HUES6 (cell line): ENCODE measurements at regions not wholly inside any gene's neighbourhood (a gene's known extent, or its start where the extent isn't known, plus 50 kb on each side); places are given as distances from the start of the nearest gene placed in this dataset.
"Not testable (repeated sequence)": the region's sequence is repeated elsewhere in the genome, so short reads cannot be mapped to it uniquely, and the experiment has no call there.

ENCODE experiments used
- H3K27ac ChIP-seq: 2 replicates; pipeline ENCODE4 v1.7.0; 2013; ENCODE audit warnings: low read depth, mild to moderate bottlenecking, low read length, inconsistent platforms
- H3K27me3 ChIP-seq: 2 replicates; pipeline ENCODE4 v1.6.1; 2013; ENCODE audit warnings: low read length; ENCODE audit not compliant: control insufficient read depth, insufficient read depth
- H3K36me3 ChIP-seq: 2 replicates; pipeline ENCODE4 v1.6.1; 2013; ENCODE audit warnings: low read length; ENCODE audit not compliant: control insufficient read depth, insufficient read depth
- H3K4me1 ChIP-seq: 2 replicates; pipeline ENCODE4 v1.6.1; 2013; ENCODE audit warnings: low read length; ENCODE audit not compliant: control insufficient read depth, insufficient read depth
- H3K4me3 ChIP-seq: 2 replicates; pipeline ENCODE4 v1.5.1; 2013; ENCODE audit warnings: low read depth, low read length
- H3K9ac ChIP-seq: one replicate; pipeline ENCODE4 v1.6.1; 2013; ENCODE audit warnings: mild to moderate bottlenecking, low read length
- H3K9me3 ChIP-seq: 2 replicates; pipeline ENCODE4 v1.6.1; 2013; ENCODE audit warnings: low read depth, low read length; ENCODE audit not compliant: control insufficient read depth, insufficient read depth

DNA sequence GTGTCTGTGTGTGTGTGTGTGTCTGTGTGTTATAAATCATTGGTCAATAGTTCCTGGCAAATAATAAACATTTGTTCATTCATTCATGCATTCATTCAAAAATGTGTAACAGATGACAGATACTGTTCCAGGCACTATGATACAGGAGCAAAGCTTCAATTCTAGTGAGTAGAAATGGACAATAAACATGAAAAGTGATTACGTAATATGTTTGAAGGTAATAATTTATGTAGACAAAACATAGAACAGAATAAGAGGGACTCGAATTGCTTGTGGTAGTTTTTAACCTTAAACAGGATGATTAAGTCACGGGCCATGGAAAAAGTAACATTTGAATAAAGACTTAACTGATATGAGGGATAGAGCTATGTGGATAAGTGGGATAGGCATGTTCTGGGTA is 90.1 kb upstream of the MAGEC2 start:
- no peak overlapping the region for H3K9ac ChIP-seq
- no peak overlapping the region for H3K27ac ChIP-seq
- no peak overlapping the region for H3K4me3 ChIP-seq
- no peaks in the 10 kb centered on the region for H3K36me3 ChIP-seq
- 0 out of 2 replicates have a peak, but pooled peaks cover 3% of the 10 kb centered on the region for H3K9me3 ChIP-seq
- H3K4me1 ChIP-seq, result no peaks in the 10 kb centered on the region
- no peaks in the 10 kb centered on the region; the same call in 1 of the 2 replicates for H3K27me3 ChIP-seq

GRCh38 chrX:142270166-142270565 is 65.1 kb upstream of the MAGEC2 start:
- H3K4me1 ChIP-seq, H3K36me3 ChIP-seq, H3K27ac ChIP-seq, H3K27me3 ChIP-seq, H3K9ac ChIP-seq, H3K4me3 ChIP-seq: not testable (repeated sequence)
- peaks cover 23% of the 10 kb centered on the region for H3K9me3 ChIP-seq

DNA sequence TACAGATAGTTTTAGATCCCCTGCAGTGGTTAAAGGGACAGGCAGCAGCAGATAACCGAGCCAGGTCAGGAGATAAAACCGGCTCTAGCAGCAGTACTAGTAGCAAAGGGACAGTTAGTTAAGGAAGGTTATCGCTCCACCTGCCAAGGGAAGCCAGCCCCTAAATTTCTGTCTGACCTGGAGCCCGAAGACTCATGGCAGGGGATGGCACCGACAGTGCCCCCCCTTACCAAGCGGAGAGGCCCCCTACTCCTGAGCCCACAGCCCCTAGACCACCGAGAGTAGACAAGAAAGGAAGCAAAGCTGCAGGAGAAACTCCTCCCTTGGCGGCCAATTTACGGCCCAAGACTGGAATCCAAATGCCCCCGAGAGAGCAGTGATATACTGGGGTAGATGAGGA is 61.3 kb upstream of the MAGEC2 start:
- H3K4me1 ChIP-seq, result no peaks in the 10 kb centered on the region
- H3K9ac ChIP-seq, result no peak overlapping the region
- H3K4me3 ChIP-seq, result no peak overlapping the region
- peaks cover 12% of the 10 kb centered on the region for H3K9me3 ChIP-seq
- no peaks in the 10 kb centered on the region for H3K27me3 ChIP-seq
- H3K27ac ChIP-seq, result no peak overlapping the region
- no peaks in the 10 kb centered on the region for H3K36me3 ChIP-seq

GRCh38 chrX:142265549-142265948 is 60.5 kb upstream of the MAGEC2 start:
- H3K27me3 ChIP-seq, result not testable (repeated sequence)

DNA sequence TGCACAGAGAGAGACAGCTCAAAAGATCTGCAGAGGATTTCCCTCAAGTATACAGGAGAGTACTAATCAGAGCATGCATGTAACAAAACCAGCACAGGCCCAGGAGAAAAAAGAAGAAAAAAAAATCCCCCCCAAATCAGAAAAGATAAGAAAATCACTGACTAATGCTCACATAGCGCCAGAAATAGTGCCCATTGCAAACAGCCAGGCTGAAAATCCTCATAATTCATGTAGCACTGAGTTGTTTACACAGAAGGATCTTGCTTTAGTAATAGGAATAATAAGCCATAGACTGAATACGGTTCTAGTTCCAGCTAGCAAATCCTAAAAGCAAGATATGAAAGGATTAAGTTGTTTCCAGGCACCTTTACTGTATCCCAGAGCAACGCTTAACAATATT is 51.8 kb upstream of the MAGEC2 start:
- Histone ChIP-seq H3K4me3 (no peak overlapping the region), H3K4me1 (no peaks in the 10 kb centered on the region), H3K36me3 (no peaks in the 10 kb centered on the region), H3K9ac (no peak overlapping the region), H3K9me3 (peaks cover 5% of the 10 kb centered on the region), H3K27me3 (no peaks in the 10 kb centered on the region), H3K27ac (no peak overlapping the region)

More at GRCh38 chrX:142265549-142265948, 60.5 kb upstream of the MAGEC2 start:
- not testable (repeated sequence) for H3K36me3 ChIP-seq, H3K4me3 ChIP-seq, H3K9ac ChIP-seq, H3K27ac ChIP-seq, H3K4me1 ChIP-seq
- peaks cover 12% of the 10 kb centered on the region for H3K9me3 ChIP-seq
